ENCODE measurements at regions not wholly inside any gene's neighbourhood (a gene's known extent, or its start where the extent isn't known, plus 50 kb on each side); places are given as distances from the start of the nearest gene placed in this dataset.

DNA sequence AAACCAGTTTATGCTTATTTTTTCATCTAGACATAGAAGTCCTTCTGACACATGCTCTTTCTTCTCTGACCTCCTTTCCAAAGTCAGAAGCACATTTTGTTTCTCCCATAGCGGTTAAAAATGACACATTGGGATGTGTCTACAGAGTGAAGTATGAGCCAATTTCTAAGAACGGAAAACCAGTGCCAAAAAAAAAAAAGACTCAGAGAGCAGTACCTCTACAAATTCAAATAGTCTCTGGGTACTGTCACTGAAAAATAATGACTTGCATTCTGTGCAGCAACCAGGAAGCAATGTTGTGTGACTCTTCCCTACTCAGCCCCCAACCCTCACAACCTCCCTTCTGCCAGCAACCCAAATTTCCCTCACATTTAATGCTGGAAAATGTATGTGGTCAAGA is 145.5 kb upstream of the PMFBP1 start:
- Histone ChIP-seq H3K9ac (ENCODE audit: low read length) (no peak overlapping the region), H3K4me3 (replicated peaks in 1 of 2; ENCODE audit: low read depth in 1 of 2, low read length in 2 of 2) (no peak overlapping the region), H3K4me1 (ENCODE audit: control insufficient read depth in 1 of 2, insufficient read depth in 2 of 2, low read length in 2 of 2) (no peaks in the 10 kb centered on the region), H3K9me2 (ENCODE audit: insufficient read depth) (no peaks in the 10 kb centered on the region), H3K27me3 (ENCODE audit: insufficient read depth, low read length) (no peaks in the 10 kb centered on the region), H3K27ac (ENCODE audit: low read depth, low read length) (no peak overlapping the region), H2AFZ (ENCODE audit: low read depth, low read length, poor library complexity, severe bottlenecking) (no peak overlapping the region), H3K36me3 (ENCODE audit: control insufficient read depth in 1 of 2, insufficient read depth in 2 of 2, low read length in 2 of 2) (no peaks in the 10 kb centered on the region), H4K20me1 (ENCODE audit: insufficient read depth) (no peaks in the 10 kb centered on the region), H3K79me2 (ENCODE audit: insufficient read depth, low read length) (no peaks in the 10 kb centered on the region), H3K9me3 (ENCODE audit: control insufficient read depth in 1 of 2, insufficient read depth in 1 of 2, low read depth in 1 of 2, low read length in 2 of 2) (no peaks in the 10 kb centered on the region; a peak in 1 of 4 replicates), H3K4me2 (ENCODE audit: low read length) (no peak overlapping the region)
- ATAC-seq: no peak
- ChIA-PET RAD21 (ENCODE audit: low non-redundant PET in 1 of 2, low total read pairs in 2 of 2, uncharacterized antibody in 2 of 2, unreplicated experiment in 2 of 2) (no interaction called here), POLR2A (no interaction called here), CTCF (no interaction called here)
- BruUV-seq (replicated peaks): no TSS peak
- intact Hi-C loops (cut with micrococcal nuclease): no loop called here
- DNase-seq (ENCODE audit: low read depth, low spot score): no peak
- TF ChIP-seq YY1 (IDR thresholded peaks at IDR 0.05; ENCODE audit: extremely low read depth, insufficient replicate concordance, low read depth, low read length): no peak
- TF ChIP-seq ZBTB33 (IDR thresholded peaks at IDR 0.05; ENCODE audit: extremely low read depth, insufficient replicate concordance, low read length): no peak
- no peak for TF ChIP-seq CEBPB (IDR thresholded peaks at IDR 0.05; ENCODE audit: low read depth)
- TF ChIP-seq CBX3 (IDR thresholded peaks at IDR 0.05; ENCODE audit: low read depth): no peak
- no peak for TF ChIP-seq POLR2A (IDR thresholded peaks at IDR 0.05; ENCODE audit: borderline replicate concordance, extremely low read depth, insufficient read depth, insufficient read length)
- no peak for TF ChIP-seq ZFX (IDR thresholded peaks at IDR 0.05)
- no peak for TF ChIP-seq EZH2phosphoT487 (IDR thresholded peaks at IDR 0.05; ENCODE audit: borderline replicate concordance)
- no peak for TF ChIP-seq RAD21 (IDR thresholded peaks at IDR 0.05; ENCODE audit: low read depth)
- TF ChIP-seq POLR2AphosphoS5 (IDR thresholded peaks at IDR 0.05; ENCODE audit: low read depth, low read length): no peak
- no peak for TF ChIP-seq EGR1 (IDR thresholded peaks at IDR 0.05; ENCODE audit: low read depth)
- no peak for TF ChIP-seq ELF1 (IDR thresholded peaks at IDR 0.05; ENCODE audit: borderline replicate concordance, low read depth)
- no peak for TF ChIP-seq CTCF (IDR thresholded peaks at IDR 0.05 in 2 of 3, conservative IDR thresholded peaks at IDR 0.05 in 1 of 3; ENCODE audit: borderline replicate concordance in 1 of 3, insufficient read depth in 1 of 3, low read depth in 2 of 3, low read length in 2 of 3)
- no peak for TF ChIP-seq SIN3A (IDR thresholded peaks at IDR 0.05; ENCODE audit: low read depth)
- no peak for TF ChIP-seq ZNF274 (IDR thresholded peaks at IDR 0.05; ENCODE audit: low read depth, low read length)
- TF ChIP-seq, protein P1, sequence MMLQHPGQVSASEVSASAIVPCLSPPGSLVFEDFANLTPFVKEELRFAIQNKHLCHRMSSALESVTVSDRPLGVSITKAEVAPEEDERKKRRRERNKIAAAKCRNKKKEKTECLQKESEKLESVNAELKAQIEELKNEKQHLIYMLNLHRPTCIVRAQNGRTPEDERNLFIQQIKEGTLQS (IDR thresholded peaks at IDR 0.05): no peak
- no peak for TF ChIP-seq SRF (IDR thresholded peaks at IDR 0.05; ENCODE audit: low read depth)
- no peak for TF ChIP-seq FOSL1 (IDR thresholded peaks at IDR 0.05; ENCODE audit: low read depth)
- no peak for TF ChIP-seq SP1 (IDR thresholded peaks at IDR 0.05; ENCODE audit: low read depth)
- no peak for TF ChIP-seq EZH2 (IDR thresholded peaks at IDR 0.05)

Measured in HCT116 (cell line).